ENCODE measurements at regions not wholly inside any gene's neighbourhood (a gene's known extent, or its start where the extent isn't known, plus 50 kb on each side); places are given as distances from the start of the nearest gene placed in this dataset.

DNA sequence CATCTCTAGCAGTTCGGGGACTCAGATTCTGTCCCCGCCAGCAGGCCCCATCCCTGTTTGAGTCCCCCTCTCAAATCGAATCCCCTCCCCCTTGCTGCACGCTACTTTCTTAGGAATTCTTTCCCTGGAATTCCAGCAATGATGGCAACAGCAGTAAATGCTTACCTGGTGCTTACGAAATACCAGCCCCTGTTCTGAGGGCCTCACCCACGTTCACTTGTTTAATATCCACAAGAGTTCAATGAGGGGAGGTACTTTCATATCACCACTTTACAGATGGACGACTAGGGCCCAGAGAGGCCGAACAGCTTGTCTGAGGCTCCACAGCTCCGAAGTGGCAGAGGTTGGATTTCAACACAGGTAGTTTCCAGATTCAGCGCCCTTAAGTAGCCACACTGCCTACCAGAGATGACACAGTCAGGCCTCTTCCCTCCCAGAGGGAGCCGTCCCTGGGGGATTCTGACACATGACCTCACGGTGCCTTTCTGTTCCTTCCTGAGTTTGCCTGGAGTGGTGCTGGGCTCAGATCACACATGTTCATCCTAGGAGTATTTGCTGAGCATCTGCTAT is 120.7 kb upstream of the GSE1 start:
- TF ChIP-seq CTCF (IDR thresholded peaks at IDR 0.05; ENCODE audit: low read depth, low read length, poor library complexity, severe bottlenecking): no peak
- no peak for TF ChIP-seq EZH2phosphoT487 (IDR thresholded peaks at IDR 0.05; ENCODE audit: borderline replicate concordance, low read length)
